IPS-NIHi7 (cell line): ENCODE measurements at regions not wholly inside any gene's neighbourhood (a gene's known extent, or its start where the extent isn't known, plus 50 kb on each side); places are given as distances from the start of the nearest gene placed in this dataset.

Experiments used
- DNase-seq: peaks from one replicate; pipeline ENCODE4 v3.0.0; 2012; ENCODE audit warnings: mixed read lengths; ENCODE audit errors: extremely low spot score

DNA sequence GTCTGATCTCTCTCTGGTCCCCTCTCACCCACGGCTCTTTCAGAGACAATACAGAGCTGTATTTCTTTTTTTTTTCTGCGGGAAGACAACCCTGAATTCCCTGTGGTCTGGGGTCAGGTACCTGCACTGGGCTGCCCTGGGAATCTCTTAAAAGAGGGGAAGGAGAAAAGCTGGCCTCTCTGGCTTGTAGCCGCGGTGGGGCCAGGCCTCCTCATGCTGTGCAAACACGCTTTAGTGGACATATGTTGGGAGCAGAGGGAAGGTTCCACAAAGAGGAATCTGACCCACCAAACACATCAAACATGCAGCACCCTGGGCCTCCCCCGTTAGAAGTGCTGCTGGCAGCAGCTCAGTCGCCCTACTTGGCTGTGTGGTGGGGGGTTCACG, 143.7 kb upstream of the ZFHX3 start:
- DNase-seq = no peak

- DNase-seq = no peak
Measured at GRCh38 chr16:73190688-73191659, 143.0 kb upstream of the ZFHX3 start.

- DNase-seq = no peak
Measured at GRCh38 chr16:73190256-73190655, 142.3 kb upstream of the ZFHX3 start.

DNA sequence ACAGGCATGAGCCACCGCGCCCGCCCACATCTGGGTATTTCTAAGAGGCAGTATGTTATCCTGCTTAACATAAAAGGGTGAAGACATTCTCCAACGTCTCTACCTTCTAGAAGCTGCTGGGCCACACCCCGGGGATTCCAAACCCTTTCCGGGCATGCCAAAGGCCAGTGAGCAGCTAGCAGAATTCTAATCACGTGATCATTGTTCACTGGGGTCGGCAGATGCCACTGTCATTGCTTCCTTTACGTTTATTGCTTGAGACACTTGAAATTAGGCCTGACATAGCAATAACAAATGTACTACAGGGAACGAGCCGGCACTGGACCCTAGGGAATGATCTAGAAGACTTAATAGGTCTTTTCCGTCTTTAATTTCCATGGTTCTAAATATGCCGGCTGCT, 141.2 kb upstream of the ZFHX3 start:
- no peak for DNase-seq

GRCh38 chr16:73186752-73187601, 139.0 kb upstream of the ZFHX3 start:
- no peak for DNase-seq

DNA sequence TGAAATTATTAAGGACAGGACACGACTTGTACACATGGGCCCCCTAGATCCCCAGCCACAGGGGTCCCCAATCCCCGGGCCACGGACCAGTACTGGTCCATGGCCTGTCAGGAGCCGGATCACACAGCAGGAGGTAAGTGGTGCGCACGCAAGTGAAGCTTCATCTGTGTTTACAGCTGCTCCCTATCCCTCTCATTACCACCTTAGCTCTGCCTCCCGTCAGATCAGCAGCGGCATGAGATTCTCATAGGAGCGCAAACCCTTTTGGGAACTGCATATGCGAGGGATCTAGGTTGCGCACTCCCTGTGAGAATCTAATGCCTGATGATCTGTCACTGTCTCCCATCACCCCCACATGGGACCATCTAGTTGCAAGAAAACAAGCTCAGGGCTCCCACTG, 137.8 kb upstream of the ZFHX3 start:
- DNase-seq = no peak

DNA sequence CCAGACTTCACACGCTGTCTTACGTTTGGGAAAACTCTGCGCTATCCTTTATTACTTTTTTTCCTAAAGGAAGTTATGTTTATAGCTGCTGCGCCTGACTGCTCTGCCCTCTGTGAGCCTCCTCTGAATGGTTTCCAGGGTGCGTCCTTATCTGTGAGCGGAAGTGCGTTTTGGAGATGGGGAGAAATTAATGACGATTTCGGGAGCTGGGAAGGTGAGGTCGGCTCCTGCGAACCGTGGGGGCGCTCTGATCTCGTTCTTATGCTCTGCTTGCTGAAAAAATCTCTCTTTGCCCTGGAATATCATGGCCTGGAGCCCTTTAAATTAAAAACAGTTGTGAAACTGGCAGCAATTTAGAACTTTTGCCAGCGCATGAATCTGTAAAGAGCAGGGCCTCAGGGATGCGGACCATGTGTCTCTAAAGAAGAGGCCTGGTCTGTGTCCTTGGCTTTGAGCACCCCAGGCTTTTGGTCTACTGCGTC, 135.7 kb upstream of the ZFHX3 start:
- DNase-seq = no peak

DNA sequence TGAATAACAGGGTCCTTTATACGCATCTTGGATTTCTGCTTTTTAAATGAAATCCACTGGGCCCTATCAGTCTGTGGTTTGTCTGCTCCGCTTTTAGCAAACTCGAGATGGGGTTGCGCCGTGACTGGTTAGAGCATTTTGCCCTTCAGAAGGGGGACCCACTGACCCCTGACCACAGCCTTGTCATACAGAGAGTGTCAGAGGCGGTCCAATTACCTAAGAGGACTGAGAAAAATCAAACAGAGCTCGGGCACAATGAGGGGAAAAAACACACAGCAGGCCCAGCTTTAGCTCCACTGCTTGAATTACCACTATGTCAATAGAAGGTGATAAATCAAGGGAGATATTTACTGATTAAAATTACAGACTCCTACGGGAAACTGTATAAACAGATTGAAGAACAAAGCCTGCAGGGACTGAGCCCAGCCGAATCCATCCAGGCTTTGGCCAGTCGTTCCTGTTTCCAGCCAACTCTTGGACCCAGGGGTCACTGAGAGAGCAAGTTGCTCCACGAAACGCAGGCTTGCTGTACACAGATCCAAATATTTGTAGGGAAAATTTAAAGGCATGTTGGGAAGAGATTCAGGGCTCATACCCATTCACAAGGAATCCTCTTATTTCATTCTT, 131.9 kb upstream of the ZFHX3 start:
- no peak for DNase-seq

- DNase-seq = no peak
Measured at GRCh38 chr16:73177729-73178295, 129.9 kb upstream of the ZFHX3 start.

DNA sequence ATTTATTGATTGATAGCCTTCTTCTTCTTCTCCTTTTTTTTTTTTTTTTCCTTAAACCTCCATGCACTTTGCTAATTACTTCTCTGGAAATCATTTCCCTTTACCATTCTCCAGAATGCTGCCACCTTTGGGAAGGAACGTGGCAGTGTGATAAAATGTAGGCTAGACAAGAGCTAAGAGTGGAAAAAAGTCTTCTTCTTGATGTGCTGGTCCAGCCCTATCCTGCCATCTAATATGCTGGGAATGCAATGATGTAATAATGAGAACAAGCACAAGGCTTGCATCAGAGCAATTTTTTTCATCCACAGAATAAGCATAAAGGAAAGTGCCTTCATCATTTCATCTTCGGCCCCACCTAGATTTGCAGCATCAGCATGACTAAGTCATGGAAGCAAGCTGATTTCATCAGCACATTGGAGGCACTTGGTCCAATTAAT, 128.7 kb upstream of the ZFHX3 start:
- no peak for DNase-seq

DNA sequence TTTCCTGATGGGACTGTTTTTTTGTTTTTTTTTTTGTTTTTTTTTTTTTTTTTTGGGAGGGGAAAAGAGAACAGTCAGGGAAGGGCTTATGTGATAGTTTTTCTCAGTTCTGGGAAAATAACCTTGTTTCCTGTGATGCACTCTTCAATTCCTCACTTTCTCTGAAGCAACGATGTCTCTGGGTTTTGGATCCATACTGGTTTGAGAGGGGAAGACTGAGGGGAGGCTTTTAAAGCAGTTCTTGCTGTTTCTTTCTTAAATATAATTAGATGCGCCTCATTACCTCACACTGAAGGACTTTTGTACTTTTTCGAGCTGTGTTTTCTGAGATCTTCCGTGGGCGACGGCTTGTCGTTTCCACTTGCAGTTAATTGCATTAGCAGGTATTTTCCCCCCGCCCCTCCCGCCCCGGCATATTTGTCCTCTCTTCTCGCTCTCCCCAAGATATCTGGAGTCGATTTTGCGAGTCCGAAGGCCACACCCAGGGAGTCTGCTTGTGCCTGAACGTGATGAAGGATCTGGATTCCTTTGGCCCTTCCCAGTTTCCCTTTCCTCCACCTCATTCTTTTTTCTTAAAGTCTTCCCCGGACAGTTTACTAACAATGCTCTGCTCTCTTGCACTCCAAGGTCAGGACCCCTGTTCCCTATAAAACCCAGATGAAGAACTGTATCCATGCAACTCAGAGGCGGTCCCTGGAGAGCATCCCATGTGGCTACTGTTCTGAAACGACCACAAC, 125.2 kb upstream of the ZFHX3 start:
- no peak for DNase-seq

DNA sequence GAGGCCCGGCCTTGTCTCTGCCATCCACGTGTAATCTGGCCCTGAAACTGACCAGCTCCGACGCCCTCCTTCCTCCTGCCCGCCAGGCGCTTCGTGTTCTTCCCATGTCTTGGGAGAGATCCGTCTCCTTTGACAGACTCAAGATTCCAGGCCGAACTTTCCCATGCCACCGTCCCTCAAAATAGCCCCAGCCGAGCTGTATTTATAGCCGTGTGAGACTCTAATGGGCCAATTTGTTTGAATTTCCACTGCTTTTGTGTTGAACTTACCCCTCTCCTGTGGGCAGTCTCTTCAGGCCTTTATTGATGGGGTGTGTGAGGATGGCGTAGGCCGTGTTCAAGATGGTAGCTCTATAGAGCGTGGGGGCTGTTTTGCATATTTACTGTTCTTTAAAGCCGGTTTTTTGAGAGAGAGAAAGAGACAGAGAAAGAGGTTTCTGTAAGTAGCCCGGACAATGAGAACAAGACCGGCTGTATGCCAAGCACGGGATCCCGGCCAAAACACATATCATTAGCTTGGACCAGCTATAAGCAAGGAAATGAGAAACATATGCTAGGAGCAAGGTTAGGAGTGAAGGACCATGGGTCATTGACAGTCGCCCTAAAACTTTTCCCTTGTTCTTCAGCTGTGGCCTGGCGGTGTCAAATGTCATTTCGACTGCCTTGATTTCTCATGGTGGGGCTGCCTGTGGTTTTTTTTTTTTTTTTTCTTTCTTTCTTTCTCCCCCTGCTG, 124.5 kb upstream of the ZFHX3 start:
- peak; percentile 59 for DNase-seq

DNA sequence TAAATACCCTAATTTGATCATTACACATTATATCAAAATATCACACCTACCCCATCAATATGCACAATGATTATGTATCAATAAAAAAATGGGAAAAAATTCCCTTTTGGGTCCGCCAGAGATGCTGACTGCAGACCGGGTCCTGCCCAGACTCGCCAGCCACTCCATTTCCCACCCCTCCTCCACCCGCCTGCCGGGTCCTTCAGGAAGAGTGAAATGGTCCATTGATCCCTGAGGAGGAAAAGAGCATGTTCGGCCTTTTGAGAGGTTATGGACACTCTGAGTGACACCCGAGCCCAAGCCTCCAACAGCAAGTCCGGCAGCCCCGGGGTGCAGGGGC, 123.9 kb upstream of the ZFHX3 start:
- DNase-seq = no peak

DNA sequence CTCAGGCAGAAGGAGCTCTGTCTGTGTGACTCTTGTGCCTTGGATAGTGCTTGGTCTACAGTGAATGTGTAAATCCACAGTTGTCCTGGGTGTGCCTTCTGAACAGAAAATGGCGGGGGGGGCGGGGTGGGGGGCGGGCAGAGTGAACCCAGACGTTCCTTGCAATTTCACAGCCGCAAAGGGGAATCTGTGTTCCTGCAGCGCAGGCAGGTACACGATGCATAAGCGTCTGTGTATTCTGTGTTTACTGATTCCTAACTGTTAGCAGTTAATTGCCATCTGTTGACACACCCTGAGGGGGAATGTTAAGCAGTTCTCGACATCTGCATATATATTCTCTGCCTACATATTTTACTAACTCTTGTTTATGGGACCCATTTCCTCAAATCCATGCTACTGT, 123.5 kb upstream of the ZFHX3 start:
- DNase-seq = no peak

- DNase-seq = no peak
Measured at GRCh38 chr16:73170612-73171038, 122.7 kb upstream of the ZFHX3 start.

- DNase-seq = no peak
Measured at GRCh38 chr16:73166947-73167550, 119.1 kb upstream of the ZFHX3 start.

GRCh38 chr16:73166441-73166851, 118.5 kb upstream of the ZFHX3 start:
- DNase-seq = peak; percentile 41

DNA sequence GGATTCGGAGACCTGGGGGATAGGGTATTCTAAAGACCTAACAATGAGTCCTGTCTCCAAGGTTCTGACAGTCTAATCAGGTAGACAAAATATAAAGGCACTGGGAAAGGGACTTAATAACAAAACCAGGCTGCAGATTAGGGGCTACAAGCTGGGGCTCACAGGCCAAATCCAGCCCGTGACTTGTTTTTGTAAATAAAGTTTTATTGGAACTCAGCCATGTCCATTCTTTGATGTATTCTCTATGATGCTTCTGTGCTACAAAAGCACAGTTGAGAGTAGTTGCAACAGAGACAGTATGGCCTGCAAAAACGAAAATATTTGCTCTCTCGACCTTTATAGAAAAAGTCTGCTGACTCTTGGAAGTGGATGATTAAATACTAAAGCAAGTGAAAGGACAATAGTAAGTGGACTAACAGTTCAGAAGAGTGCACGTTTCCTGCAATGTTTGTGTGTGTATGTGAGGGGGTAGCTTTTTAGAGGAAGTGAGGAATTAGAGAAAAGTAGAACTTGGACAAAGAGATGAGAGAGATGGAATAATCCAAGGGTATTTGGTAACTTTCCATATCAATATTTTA, 115.4 kb upstream of the ZFHX3 start:
- DNase-seq = no peak

DNA sequence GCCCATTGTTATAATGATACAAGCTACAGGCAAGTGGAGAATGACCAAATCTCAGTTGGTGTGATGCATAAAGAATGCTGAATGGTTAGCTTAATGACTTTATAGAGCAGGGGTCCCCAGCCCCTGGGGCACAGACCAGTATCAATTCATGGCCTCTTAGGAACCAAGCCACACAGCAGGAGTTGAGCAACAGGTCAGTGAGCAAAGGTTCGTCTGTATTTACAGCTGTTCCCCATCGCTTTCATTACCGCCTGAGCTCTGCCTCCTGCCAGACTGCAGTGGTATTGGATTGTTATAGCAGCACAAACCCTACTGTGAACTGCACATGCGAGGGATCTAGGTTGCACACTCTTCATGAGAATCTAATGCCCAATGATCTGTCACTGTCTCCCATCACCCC, 114.0 kb upstream of the ZFHX3 start:
- no peak for DNase-seq

DNA sequence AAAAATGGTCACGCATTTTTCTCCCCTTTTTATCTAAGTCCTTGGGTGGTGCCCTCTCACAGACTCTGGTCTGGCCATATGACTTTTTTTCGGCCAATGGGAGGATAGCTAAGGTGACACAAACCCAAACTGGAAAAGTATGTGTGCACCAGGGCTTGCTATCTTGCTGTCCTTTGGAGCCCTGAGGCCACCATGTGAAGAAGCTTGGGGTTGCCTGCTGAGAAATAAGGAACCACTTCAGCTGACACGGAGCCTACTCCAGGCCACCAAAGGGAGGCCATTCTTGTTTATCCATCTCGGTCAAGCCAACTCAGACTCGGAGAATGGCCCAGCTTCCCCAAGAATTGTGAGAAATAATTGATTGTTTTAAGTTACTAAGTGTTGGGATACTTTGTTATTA, 111.4 kb upstream of the ZFHX3 start:
- DNase-seq = no peak
